GM18511 (cell line): ENCODE measurements at regions not wholly inside any gene's neighbourhood (a gene's known extent, or its start where the extent isn't known, plus 50 kb on each side); places are given as distances from the start of the nearest gene placed in this dataset.
"Not testable (repeated sequence)": the region's sequence is repeated elsewhere in the genome, so short reads cannot be mapped to it uniquely, and the experiment has no call there.

Experiments
- ATAC-seq: cut with Tn5 transposase; IDR thresholded peaks from one replicate; pipeline ENCODE4 v1.9.1; 2021; ENCODE audit warnings: mild to moderate bottlenecking, moderate library complexity; ENCODE audit not compliant: unreplicated experiment

GRCh38 chr7:114182837-114183236, 231.8 kb upstream of the FOXP2 start:
- no peak for ATAC-seq

GRCh38 chr7:114181280-114181679, 233.3 kb upstream of the FOXP2 start:
- ATAC-seq, result no peak

- no peak for ATAC-seq
These were observed 233.9 kb upstream of the FOXP2 start for GRCh38 chr7:114180556-114181266.

- no peak for ATAC-seq
These were observed 239.5 kb upstream of the FOXP2 start for GRCh38 chr7:114175125-114175524.

- no peak for ATAC-seq
These were observed 241.3 kb upstream of the FOXP2 start for GRCh38 chr7:114173170-114173890.

GRCh38 chr7:114169389-114169788, 245.2 kb upstream of the FOXP2 start:
- ATAC-seq, result not testable (repeated sequence)

GRCh38 chr7:114160925-114161324, 242.1 kb upstream of the PPP1R3A start:
- no peak for ATAC-seq

- ATAC-seq, result no peak
These were observed 240.0 kb upstream of the PPP1R3A start for GRCh38 chr7:114158854-114159253.

- ATAC-seq, result no peak
These were observed 239.5 kb upstream of the PPP1R3A start for GRCh38 chr7:114158275-114158674.

- ATAC-seq, result no peak
These were observed 237.4 kb upstream of the PPP1R3A start for GRCh38 chr7:114156178-114156577.

GRCh38 chr7:114155116-114156110, 236.6 kb upstream of the PPP1R3A start:
- no peak for ATAC-seq

GRCh38 chr7:114153700-114154099, 234.9 kb upstream of the PPP1R3A start:
- no peak for ATAC-seq

GRCh38 chr7:114152314-114152938, 233.6 kb upstream of the PPP1R3A start:
- no peak for ATAC-seq

- no peak for ATAC-seq
These were observed 233.0 kb upstream of the PPP1R3A start for GRCh38 chr7:114151777-114152176.

GRCh38 chr7:114150689-114151088, 231.9 kb upstream of the PPP1R3A start:
- no peak for ATAC-seq

GRCh38 chr7:114148779-114149178, 230.0 kb upstream of the PPP1R3A start:
- ATAC-seq, result no peak

GRCh38 chr7:114141415-114141814, 222.6 kb upstream of the PPP1R3A start:
- no peak for ATAC-seq

- ATAC-seq, result no peak
These were observed 221.8 kb upstream of the PPP1R3A start for GRCh38 chr7:114140561-114140960.

GRCh38 chr7:114139690-114140089, 220.9 kb upstream of the PPP1R3A start:
- ATAC-seq, result not testable (repeated sequence)

GRCh38 chr7:114138587-114138986, 219.8 kb upstream of the PPP1R3A start:
- ATAC-seq, result no peak

- no peak for ATAC-seq
These were observed 214.9 kb upstream of the PPP1R3A start for GRCh38 chr7:114133717-114134116.
